Thyroid gland (tissue), 4 donors: ENCODE measurements at regions not wholly inside any gene's neighbourhood (a gene's known extent, or its start where the extent isn't known, plus 50 kb on each side); places are given as distances from the start of the nearest gene placed in this dataset.

ENCODE experiments used
- POLR2A ChIP-seq, 2 donors: fragments of 450-650 bp; IDR thresholded peaks; one replicate each; pipeline ENCODE4 v1.6.1; 2017; ENCODE audit warnings: antibody characterized with exemption in 2 of 2, mild to moderate bottlenecking in 2 of 2, moderate library complexity in 1 of 2
- TF ChIP-seq, protein P1 (sequence below), 6 experiments: fragments of 200-600 bp in 3 of 6; fragments of 450-650 bp in 3 of 6; sonication (generic) in 3 of 6; IDR thresholded peaks; one replicate each; pipeline ENCODE4 v1.5.1; 2016 to 2019; ENCODE audit warnings: antibody characterized with exemption in 6 of 6, mild to moderate bottlenecking in 2 of 6, inconsistent platforms in 1 of 6, moderate library complexity in 1 of 6

GRCh38 chr15:87419344-87419743 is 837.2 kb downstream of the NTRK3 start:
- TF ChIP-seq, protein P1, sequence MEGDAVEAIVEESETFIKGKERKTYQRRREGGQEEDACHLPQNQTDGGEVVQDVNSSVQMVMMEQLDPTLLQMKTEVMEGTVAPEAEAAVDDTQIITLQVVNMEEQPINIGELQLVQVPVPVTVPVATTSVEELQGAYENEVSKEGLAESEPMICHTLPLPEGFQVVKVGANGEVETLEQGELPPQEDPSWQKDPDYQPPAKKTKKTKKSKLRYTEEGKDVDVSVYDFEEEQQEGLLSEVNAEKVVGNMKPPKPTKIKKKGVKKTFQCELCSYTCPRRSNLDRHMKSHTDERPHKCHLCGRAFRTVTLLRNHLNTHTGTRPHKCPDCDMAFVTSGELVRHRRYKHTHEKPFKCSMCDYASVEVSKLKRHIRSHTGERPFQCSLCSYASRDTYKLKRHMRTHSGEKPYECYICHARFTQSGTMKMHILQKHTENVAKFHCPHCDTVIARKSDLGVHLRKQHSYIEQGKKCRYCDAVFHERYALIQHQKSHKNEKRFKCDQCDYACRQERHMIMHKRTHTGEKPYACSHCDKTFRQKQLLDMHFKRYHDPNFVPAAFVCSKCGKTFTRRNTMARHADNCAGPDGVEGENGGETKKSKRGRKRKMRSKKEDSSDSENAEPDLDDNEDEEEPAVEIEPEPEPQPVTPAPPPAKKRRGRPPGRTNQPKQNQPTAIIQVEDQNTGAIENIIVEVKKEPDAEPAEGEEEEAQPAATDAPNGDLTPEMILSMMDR (IDR thresholded peaks at IDR 0.05) = no peak
- no peak for TF ChIP-seq POLR2A (IDR thresholded peaks at IDR 0.05)
